A673 (cell line): ENCODE measurements at regions not wholly inside any gene's neighbourhood (a gene's known extent, or its start where the extent isn't known, plus 50 kb on each side); places are given as distances from the start of the nearest gene placed in this dataset.

Experiments
- BruUV-seq: library from RNA; stranded (reverse); fragments of 400-500 nt; replicated peaks from 2 replicates; lab custom pipeline; 2021; lab: Mats Ljungman, UMichigan
- CTCF ChIA-PET: fragments of 300-600 bp; sonication (Branson Sonifier 250); formaldehyde crosslinking; loops from one replicate; lab custom pipeline; 2022; ENCODE audit warnings: antibody characterized with exemption; lab: Charles Lee
- POLR2A ChIA-PET: fragments of 300-600 bp; sonication (Branson Sonifier 250); formaldehyde crosslinking; loops from one replicate; lab custom pipeline; 2022; ENCODE audit warnings: antibody characterized with exemption; ENCODE audit not compliant: low non-redundant PET; lab: Charles Lee
- DNase-seq: peaks from one replicate; pipeline ENCODE4 v3.0.0-alpha.2; 2015; ENCODE audit warnings: low spot score
- H3K27ac ChIP-seq: fragments of 200-600 bp; sonication (generic); 2 replicates; pipeline ENCODE4 v1.5.1; 2016; ENCODE audit warnings: mixed run types, low read depth, mild to moderate bottlenecking, mixed read lengths, antibody characterized with exemption, low read length; ENCODE audit not compliant: poor library complexity, severe bottlenecking
- H3K27me3 ChIP-seq: fragments of 200-600 bp; sonication (generic); replicated peaks from 2 replicates; pipeline ENCODE4 v1.6.1; 2017; ENCODE audit warnings: mixed run types, low read depth, mild to moderate bottlenecking, mixed read lengths, antibody characterized with exemption, low read length; ENCODE audit not compliant: insufficient read depth, poor library complexity
- H3K36me3 ChIP-seq: fragments of 200-600 bp; sonication (generic); 2 replicates; pipeline ENCODE4 v1.6.1; 2016; ENCODE audit warnings: mixed run types, mild to moderate bottlenecking, mixed read lengths, antibody characterized with exemption, low read length; ENCODE audit not compliant: insufficient read depth, poor library complexity, severe bottlenecking
- H3K4me1 ChIP-seq: fragments of 200-600 bp; sonication (generic); 2 replicates; pipeline ENCODE4 v1.6.1; 2017; ENCODE audit warnings: mixed run types, mild to moderate bottlenecking, mixed read lengths, antibody characterized with exemption, low read length; ENCODE audit not compliant: insufficient read depth, poor library complexity, severe bottlenecking
- H3K4me3 ChIP-seq: fragments of 200-600 bp; sonication (generic); 2 replicates; pipeline ENCODE4 v1.5.1; 2016; ENCODE audit warnings: low read depth, mixed run types, mild to moderate bottlenecking, mixed read lengths, low read length; ENCODE audit not compliant: poor library complexity, severe bottlenecking
- H3K9me3 ChIP-seq: fragments of 200-600 bp; sonication (generic); 2 replicates; pipeline ENCODE4 v1.6.1; 2016; ENCODE audit warnings: mixed run types, low read depth, mild to moderate bottlenecking, mixed read lengths, antibody characterized with exemption, low read length; ENCODE audit not compliant: poor library complexity, severe bottlenecking
- EZH2 ChIP-seq: fragments of 200-600 bp; sonication (generic); IDR thresholded peaks from 2 replicates; pipeline ENCODE4 v1.6.1; 2017; ENCODE audit warnings: borderline replicate concordance, low read depth, mild to moderate bottlenecking, mixed read lengths, antibody characterized with exemption, low read length; ENCODE audit not compliant: poor library complexity, severe bottlenecking
- intact Hi-C: fragments of 100-400 bp; cut with micrococcal nuclease; formaldehyde crosslinking; loops from one replicate; pipeline ENCODE4 v1.10.0; 2022; ENCODE audit not compliant: unreplicated experiment
- TF ChIP-seq, protein P1 (sequence below): fragments of 300-800, 200-600 bp; sonication (generic); conservative IDR thresholded peaks from 2 replicates; pipeline ENCODE4 v1.5.1; 2017; ENCODE audit warnings: low read depth, mild to moderate bottlenecking, antibody characterized with exemption, low read length, moderate library complexity, mixed read lengths

DNA sequence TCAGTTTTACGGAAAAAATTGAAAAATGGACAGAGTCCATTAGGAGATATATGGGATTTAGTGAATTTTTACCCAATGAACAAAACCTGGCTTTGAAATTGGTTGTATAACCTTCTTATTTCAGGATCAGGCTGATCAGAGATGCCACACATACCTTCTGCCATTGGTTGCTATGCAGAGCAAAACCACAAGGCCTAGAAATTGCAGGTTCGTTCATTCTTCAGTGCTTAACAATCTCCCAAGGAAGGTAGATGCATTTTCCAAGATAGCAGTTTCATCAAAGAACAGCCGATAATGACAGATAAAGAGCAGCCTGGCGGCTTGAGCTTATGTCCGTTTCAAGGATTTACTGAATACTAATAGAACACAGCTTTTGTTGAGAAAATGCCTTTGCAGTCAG, 868.8 kb downstream of the EPHA4 start:
- H3K27ac ChIP-seq: no peak overlapping the region
- no peaks in the 10 kb centered on the region for H3K4me1 ChIP-seq
- H3K9me3 ChIP-seq: no peaks in the 10 kb centered on the region
- no peaks in the 10 kb centered on the region for H3K27me3 ChIP-seq
- no peak for DNase-seq
- POLR2A ChIA-PET: no interaction called here
- H3K36me3 ChIP-seq: no peaks in the 10 kb centered on the region
- no peak for TF ChIP-seq EZH2
- intact Hi-C loops: no loop called here
- BruUV-seq: no TSS peak
- no peak overlapping the region for H3K4me3 ChIP-seq
- CTCF ChIA-PET: no interaction called here

DNA sequence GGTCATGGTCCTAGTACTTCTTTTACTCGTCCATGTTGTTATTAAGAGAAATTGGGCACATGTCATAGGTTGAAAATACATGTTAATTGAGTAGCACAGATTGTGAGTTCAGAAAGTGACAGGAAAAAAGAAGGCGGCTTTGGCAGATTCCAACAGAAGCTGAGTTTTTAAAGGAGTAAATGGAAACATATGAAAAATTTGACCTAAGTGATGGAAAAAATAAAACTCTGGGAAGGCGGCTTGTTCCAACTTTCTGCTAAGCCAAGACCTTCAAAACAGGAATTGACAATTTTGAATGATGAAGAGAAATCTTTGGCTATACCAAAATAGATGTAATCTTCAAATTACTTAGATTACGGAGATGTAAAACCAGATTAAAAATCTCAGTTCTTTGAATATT, 868.0 kb downstream of the EPHA4 start:
- ChIA-PET POLR2A (no interaction called here), CTCF (no interaction called here)
- TF ChIP-seq, protein P1, sequence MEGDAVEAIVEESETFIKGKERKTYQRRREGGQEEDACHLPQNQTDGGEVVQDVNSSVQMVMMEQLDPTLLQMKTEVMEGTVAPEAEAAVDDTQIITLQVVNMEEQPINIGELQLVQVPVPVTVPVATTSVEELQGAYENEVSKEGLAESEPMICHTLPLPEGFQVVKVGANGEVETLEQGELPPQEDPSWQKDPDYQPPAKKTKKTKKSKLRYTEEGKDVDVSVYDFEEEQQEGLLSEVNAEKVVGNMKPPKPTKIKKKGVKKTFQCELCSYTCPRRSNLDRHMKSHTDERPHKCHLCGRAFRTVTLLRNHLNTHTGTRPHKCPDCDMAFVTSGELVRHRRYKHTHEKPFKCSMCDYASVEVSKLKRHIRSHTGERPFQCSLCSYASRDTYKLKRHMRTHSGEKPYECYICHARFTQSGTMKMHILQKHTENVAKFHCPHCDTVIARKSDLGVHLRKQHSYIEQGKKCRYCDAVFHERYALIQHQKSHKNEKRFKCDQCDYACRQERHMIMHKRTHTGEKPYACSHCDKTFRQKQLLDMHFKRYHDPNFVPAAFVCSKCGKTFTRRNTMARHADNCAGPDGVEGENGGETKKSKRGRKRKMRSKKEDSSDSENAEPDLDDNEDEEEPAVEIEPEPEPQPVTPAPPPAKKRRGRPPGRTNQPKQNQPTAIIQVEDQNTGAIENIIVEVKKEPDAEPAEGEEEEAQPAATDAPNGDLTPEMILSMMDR: no peak
- TF ChIP-seq EZH2: no peak
- intact Hi-C loops: no loop called here
- Histone ChIP-seq H3K27ac (no peak overlapping the region), H3K9me3 (no peaks in the 10 kb centered on the region), H3K27me3 (no peaks in the 10 kb centered on the region), H3K4me1 (no peaks in the 10 kb centered on the region), H3K4me3 (no peak overlapping the region), H3K36me3 (no peaks in the 10 kb centered on the region)
- no peak for DNase-seq
- BruUV-seq: no TSS peak

DNA sequence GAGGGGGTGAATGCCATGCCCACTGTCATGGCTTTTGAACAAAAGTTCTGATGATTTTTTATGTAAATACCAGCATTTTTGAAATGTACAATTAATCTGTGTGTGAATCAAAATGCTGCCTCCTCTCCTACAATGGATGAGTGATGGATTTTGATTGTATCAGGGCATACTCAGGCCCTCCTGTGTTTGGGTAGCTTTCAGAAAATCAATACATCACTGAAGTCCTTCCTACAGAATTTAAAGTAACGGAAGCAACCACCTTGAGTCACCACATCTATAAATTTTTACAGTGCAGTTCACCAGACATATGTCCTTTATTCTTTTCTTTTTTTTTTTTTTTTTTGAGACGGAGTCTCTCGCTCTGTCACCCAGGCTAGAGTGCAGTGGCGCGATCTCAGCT, 867.3 kb downstream of the EPHA4 start:
- POLR2A ChIA-PET: no interaction called here
- Histone ChIP-seq H3K9me3 (no peaks in the 10 kb centered on the region), H3K36me3 (no peaks in the 10 kb centered on the region), H3K27me3 (no peaks in the 10 kb centered on the region), H3K27ac (no peak overlapping the region), H3K4me3 (no peak overlapping the region), H3K4me1 (no peaks in the 10 kb centered on the region)
- no TSS peak for BruUV-seq
- no peak for DNase-seq
- CTCF ChIA-PET: no interaction called here
- intact Hi-C loops: no loop called here
- TF ChIP-seq, protein P1: no peak
- no peak for TF ChIP-seq EZH2

DNA sequence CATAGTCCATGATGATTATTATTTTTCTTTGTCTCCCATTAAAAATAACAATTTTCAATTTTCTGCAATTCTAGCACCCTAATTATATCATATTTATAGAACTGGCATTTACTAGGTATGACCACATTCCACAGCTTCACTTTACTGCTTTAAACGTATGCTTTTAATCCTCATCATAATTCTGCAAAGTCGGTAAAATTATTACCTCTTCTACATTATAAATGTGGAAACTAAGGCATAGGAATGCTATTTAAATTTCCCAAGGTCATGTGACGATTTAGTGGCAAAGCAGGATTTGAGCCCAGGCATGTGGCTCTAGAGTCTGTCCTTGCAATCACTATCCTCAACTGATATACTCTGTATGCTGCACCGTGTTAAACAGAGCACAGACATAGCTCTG, 866.4 kb downstream of the EPHA4 start:
- TF ChIP-seq, protein P1: no peak
- no peak for TF ChIP-seq EZH2
- no peak overlapping the region for H3K4me3 ChIP-seq
- no peaks in the 10 kb centered on the region for H3K4me1 ChIP-seq
- H3K27ac ChIP-seq: no peak overlapping the region
- POLR2A ChIA-PET: no interaction called here
- H3K27me3 ChIP-seq: no peaks in the 10 kb centered on the region
- CTCF ChIA-PET: no interaction called here
- no peak for DNase-seq
- no peaks in the 10 kb centered on the region for H3K36me3 ChIP-seq
- H3K9me3 ChIP-seq: no peaks in the 10 kb centered on the region
- no TSS peak for BruUV-seq
- intact Hi-C loops: no loop called here
